SK-N-SH treated with all-trans-retinoic acid at 6 μM for 48 hours (cell line): ENCODE measurements at regions not wholly inside any gene's neighbourhood (a gene's known extent, or its start where the extent isn't known, plus 50 kb on each side); places are given as distances from the start of the nearest gene placed in this dataset.

Experiments used
- ATAC-seq: fragments of 200-7000 bp; cut with Tn5 transposase; 3 replicates; pipeline ENCODE4 v1.9.1; 2020; ENCODE audit warnings: mild to moderate bottlenecking, moderate library complexity
- BACH2 ChIP-seq: fragments of 250-450 bp; sonication (Bioruptor Pico); IDR thresholded peaks from 2 replicates; pipeline ENCODE4 v1.9.0; 2021; ENCODE audit warnings: mild to moderate bottlenecking, borderline replicate concordance
- CSDC2 ChIP-seq: fragments of 250-450 bp; sonication (Bioruptor Pico); IDR thresholded peaks from 2 replicates; pipeline ENCODE4 v1.5.0; 2020; ENCODE audit warnings: mild to moderate bottlenecking, moderate library complexity
- ESRRG ChIP-seq: fragments of 250-450 bp; sonication (Bioruptor Pico); IDR thresholded peaks from 2 replicates; pipeline ENCODE4 v1.6.1; 2021; ENCODE audit warnings: mild to moderate bottlenecking
- GLIS3 ChIP-seq: fragments of 250-450 bp; sonication (Bioruptor Pico); IDR thresholded peaks from 2 replicates; pipeline ENCODE4 v1.5.0; 2020; ENCODE audit warnings: mild to moderate bottlenecking, moderate library complexity
- ISL1 ChIP-seq: fragments of 250-450 bp; sonication (Bioruptor Pico); IDR thresholded peaks from 2 replicates; pipeline ENCODE4 v2.1.2; 2022; ENCODE audit warnings: mild to moderate bottlenecking, moderate library complexity
- OSR1 ChIP-seq: fragments of 250-450 bp; sonication (Bioruptor Pico); IDR thresholded peaks from 2 replicates; pipeline ENCODE4 v1.8.0; 2022; ENCODE audit warnings: moderate library complexity, mild to moderate bottlenecking, inconsistent platforms
- PPARA ChIP-seq: fragments of 250-450 bp; sonication (Bioruptor Pico); IDR thresholded peaks from 2 replicates; pipeline ENCODE4 v1.5.0; 2020; ENCODE audit warnings: mild to moderate bottlenecking, borderline replicate concordance
- RARB ChIP-seq: fragments of 250-450 bp; sonication (Bioruptor Pico); IDR thresholded peaks from 2 replicates; pipeline ENCODE4 v1.8.0; 2021; ENCODE audit warnings: mild to moderate bottlenecking, moderate library complexity
- SNAI2 ChIP-seq: fragments of 250-450 bp; sonication (Bioruptor Pico); IDR thresholded peaks from 2 replicates; pipeline ENCODE4 v1.5.0; 2020; ENCODE audit warnings: mild to moderate bottlenecking, moderate library complexity
- TCF4 ChIP-seq: fragments of 250-450 bp; sonication (Bioruptor Pico); IDR thresholded peaks from 2 replicates; pipeline ENCODE4 v1.8.0; 2021; ENCODE audit warnings: mild to moderate bottlenecking, moderate library complexity, borderline replicate concordance
- TOX ChIP-seq: fragments of 250-450 bp; sonication (Bioruptor Pico); IDR thresholded peaks from 2 replicates; pipeline ENCODE4 v1.8.0; 2021; ENCODE audit warnings: mild to moderate bottlenecking, moderate library complexity, borderline replicate concordance
- ZC3H10 ChIP-seq: fragments of 250-450 bp; sonication (Bioruptor Pico); IDR thresholded peaks from 2 replicates; pipeline ENCODE4 v1.5.1; 2021; ENCODE audit warnings: mild to moderate bottlenecking, moderate library complexity
- ZFP3 ChIP-seq: fragments of 250-450 bp; sonication (Bioruptor Pico); IDR thresholded peaks from 2 replicates; pipeline ENCODE4 v1.5.0; 2020; ENCODE audit warnings: mild to moderate bottlenecking, moderate library complexity
- ZFP30 ChIP-seq: fragments of 450-650 bp; formaldehyde crosslinking; IDR thresholded peaks from 2 replicates; pipeline ENCODE4 v1.5.0; 2022; ENCODE audit warnings: mild to moderate bottlenecking, moderate library complexity
- ZNF565 ChIP-seq: fragments of 450-650 bp; formaldehyde crosslinking; conservative IDR thresholded peaks from 2 replicates; pipeline ENCODE4 v1.5.0; 2020; ENCODE audit warnings: low read depth, mild to moderate bottlenecking, moderate library complexity
- ZNF8 ChIP-seq: fragments of 450-650 bp; formaldehyde crosslinking; IDR thresholded peaks from 2 replicates; pipeline ENCODE4 v1.5.0; 2020; ENCODE audit warnings: mild to moderate bottlenecking, moderate library complexity
- TF ChIP-seq, protein P1 (sequence below): fragments of 250-450 bp; sonication (Bioruptor Pico); IDR thresholded peaks from 2 replicates; pipeline ENCODE4 v1.5.0; 2020; ENCODE audit warnings: mild to moderate bottlenecking, moderate library complexity
- TF ChIP-seq, protein P2 (sequence below): fragments of 250-450 bp; sonication (Bioruptor Pico); IDR thresholded peaks from 2 replicates; pipeline ENCODE4 v1.5.1; 2021; ENCODE audit warnings: mild to moderate bottlenecking, moderate library complexity
- TF ChIP-seq, protein P3 (sequence below): fragments of 250-450 bp; sonication (Bioruptor Pico); IDR thresholded peaks from 2 replicates; pipeline ENCODE4 v1.8.0; 2021; ENCODE audit warnings: low read depth, mild to moderate bottlenecking, moderate library complexity, borderline replicate concordance
- TF ChIP-seq, protein P4 (sequence below): fragments of 250-450 bp; sonication (Bioruptor Pico); IDR thresholded peaks from 2 replicates; pipeline ENCODE4 v1.5.1; 2020; ENCODE audit warnings: low read depth, mild to moderate bottlenecking, moderate library complexity
- TF ChIP-seq, protein P5 (sequence below): fragments of 250-450 bp; sonication (Bioruptor Pico); IDR thresholded peaks from 2 replicates; pipeline ENCODE4 v1.8.0; 2020; ENCODE audit warnings: mild to moderate bottlenecking, moderate library complexity, borderline replicate concordance

GRCh38 chr20:20877079-20877478, 164.6 kb upstream of the RALGAPA2 start:
- TF ChIP-seq PPARA (CRISPR knock-in tag) (no peak), TOX (CRISPR knock-in tag) (no peak), GLIS3 (no peak), ZFP30 (CRISPR knock-in tag) (no peak), SNAI2 (CRISPR knock-in tag) (no peak), ZNF565 (CRISPR knock-in tag) (no peak), CSDC2 (CRISPR knock-in tag) (no peak), TCF4 (no peak), ZNF8 (CRISPR knock-in tag) (no peak), ZFP3 (CRISPR knock-in tag) (no peak), RARB (no peak), OSR1 (no peak), BACH2 (CRISPR knock-in tag) (no peak), ESRRG (CRISPR knock-in tag) (no peak), ISL1 (CRISPR knock-in tag) (no peak)
- TF ChIP-seq, protein P1, sequence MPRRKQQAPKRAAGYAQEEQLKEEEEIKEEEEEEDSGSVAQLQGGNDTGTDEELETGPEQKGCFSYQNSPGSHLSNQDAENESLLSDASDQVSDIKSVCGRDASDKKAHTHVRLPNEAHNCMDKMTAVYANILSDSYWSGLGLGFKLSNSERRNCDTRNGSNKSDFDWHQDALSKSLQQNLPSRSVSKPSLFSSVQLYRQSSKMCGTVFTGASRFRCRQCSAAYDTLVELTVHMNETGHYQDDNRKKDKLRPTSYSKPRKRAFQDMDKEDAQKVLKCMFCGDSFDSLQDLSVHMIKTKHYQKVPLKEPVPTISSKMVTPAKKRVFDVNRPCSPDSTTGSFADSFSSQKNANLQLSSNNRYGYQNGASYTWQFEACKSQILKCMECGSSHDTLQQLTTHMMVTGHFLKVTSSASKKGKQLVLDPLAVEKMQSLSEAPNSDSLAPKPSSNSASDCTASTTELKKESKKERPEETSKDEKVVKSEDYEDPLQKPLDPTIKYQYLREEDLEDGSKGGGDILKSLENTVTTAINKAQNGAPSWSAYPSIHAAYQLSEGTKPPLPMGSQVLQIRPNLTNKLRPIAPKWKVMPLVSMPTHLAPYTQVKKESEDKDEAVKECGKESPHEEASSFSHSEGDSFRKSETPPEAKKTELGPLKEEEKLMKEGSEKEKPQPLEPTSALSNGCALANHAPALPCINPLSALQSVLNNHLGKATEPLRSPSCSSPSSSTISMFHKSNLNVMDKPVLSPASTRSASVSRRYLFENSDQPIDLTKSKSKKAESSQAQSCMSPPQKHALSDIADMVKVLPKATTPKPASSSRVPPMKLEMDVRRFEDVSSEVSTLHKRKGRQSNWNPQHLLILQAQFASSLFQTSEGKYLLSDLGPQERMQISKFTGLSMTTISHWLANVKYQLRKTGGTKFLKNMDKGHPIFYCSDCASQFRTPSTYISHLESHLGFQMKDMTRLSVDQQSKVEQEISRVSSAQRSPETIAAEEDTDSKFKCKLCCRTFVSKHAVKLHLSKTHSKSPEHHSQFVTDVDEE (CRISPR knock-in tag) = no peak
- TF ChIP-seq, protein P2, sequence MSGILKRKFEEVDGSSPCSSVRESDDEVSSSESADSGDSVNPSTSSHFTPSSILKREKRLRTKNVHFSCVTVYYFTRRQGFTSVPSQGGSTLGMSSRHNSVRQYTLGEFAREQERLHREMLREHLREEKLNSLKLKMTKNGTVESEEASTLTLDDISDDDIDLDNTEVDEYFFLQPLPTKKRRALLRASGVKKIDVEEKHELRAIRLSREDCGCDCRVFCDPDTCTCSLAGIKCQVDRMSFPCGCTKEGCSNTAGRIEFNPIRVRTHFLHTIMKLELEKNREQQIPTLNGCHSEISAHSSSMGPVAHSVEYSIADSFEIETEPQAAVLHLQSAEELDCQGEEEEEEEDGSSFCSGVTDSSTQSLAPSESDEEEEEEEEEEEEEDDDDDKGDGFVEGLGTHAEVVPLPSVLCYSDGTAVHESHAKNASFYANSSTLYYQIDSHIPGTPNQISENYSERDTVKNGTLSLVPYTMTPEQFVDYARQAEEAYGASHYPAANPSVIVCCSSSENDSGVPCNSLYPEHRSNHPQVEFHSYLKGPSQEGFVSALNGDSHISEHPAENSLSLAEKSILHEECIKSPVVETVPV = no peak
- TF ChIP-seq, protein P3, sequence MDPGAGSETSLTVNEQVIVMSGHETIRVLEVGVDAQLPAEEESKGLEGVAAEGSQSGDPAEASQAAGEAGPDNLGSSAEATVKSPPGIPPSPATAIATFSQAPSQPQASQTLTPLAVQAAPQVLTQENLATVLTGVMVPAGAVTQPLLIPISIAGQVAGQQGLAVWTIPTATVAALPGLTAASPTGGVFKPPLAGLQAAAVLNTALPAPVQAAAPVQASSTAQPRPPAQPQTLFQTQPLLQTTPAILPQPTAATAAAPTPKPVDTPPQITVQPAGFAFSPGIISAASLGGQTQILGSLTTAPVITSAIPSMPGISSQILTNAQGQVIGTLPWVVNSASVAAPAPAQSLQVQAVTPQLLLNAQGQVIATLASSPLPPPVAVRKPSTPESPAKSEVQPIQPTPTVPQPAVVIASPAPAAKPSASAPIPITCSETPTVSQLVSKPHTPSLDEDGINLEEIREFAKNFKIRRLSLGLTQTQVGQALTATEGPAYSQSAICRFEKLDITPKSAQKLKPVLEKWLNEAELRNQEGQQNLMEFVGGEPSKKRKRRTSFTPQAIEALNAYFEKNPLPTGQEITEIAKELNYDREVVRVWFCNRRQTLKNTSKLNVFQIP (CRISPR knock-in tag) = no peak
- TF ChIP-seq, protein P4, sequence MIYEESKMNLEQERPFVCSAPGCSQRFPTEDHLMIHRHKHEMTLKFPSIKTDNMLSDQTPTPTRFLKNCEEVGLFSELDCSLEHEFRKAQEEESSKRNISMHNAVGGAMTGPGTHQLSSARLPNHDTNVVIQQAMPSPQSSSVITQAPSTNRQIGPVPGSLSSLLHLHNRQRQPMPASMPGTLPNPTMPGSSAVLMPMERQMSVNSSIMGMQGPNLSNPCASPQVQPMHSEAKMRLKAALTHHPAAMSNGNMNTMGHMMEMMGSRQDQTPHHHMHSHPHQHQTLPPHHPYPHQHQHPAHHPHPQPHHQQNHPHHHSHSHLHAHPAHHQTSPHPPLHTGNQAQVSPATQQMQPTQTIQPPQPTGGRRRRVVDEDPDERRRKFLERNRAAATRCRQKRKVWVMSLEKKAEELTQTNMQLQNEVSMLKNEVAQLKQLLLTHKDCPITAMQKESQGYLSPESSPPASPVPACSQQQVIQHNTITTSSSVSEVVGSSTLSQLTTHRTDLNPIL (CRISPR knock-in tag) = no peak
- TF ChIP-seq, all 23 proteins: peak for 0
- no peak for ATAC-seq

DNA sequence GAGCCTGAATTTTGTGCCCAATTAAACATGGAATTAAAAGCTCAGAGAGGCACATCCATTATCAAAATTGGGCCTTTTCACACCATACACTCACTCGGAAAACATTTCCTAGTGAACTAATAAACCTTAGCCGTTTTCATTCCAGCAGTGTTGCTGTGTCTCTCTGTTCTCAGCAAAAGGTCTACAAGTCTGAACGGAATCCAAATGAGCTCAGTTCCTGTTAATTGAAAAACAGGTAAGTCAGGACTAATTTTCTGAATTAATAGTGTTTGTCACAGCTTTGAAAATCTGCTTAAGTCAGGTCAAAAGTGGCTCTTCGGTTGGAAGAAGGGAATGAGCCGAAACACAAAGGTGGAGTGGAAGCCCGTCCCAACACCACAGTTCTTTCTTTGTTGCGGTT, 163.3 kb upstream of the RALGAPA2 start:
- no peak for TF ChIP-seq BACH2 (CRISPR knock-in tag)
- TF ChIP-seq, protein P5, sequence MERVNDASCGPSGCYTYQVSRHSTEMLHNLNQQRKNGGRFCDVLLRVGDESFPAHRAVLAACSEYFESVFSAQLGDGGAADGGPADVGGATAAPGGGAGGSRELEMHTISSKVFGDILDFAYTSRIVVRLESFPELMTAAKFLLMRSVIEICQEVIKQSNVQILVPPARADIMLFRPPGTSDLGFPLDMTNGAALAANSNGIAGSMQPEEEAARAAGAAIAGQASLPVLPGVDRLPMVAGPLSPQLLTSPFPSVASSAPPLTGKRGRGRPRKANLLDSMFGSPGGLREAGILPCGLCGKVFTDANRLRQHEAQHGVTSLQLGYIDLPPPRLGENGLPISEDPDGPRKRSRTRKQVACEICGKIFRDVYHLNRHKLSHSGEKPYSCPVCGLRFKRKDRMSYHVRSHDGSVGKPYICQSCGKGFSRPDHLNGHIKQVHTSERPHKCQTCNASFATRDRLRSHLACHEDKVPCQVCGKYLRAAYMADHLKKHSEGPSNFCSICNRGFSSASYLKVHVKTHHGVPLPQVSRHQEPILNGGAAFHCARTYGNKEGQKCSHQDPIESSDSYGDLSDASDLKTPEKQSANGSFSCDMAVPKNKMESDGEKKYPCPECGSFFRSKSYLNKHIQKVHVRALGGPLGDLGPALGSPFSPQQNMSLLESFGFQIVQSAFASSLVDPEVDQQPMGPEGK (CRISPR knock-in tag) = no peak
- TF ChIP-seq CSDC2 (CRISPR knock-in tag) = no peak
- no peak for TF ChIP-seq ZNF8 (CRISPR knock-in tag)
- no peak for TF ChIP-seq TOX (CRISPR knock-in tag)
- no peak for TF ChIP-seq GLIS3
- no peak for TF ChIP-seq RARB
- TF ChIP-seq, protein P2 = no peak
- no peak for TF ChIP-seq ZC3H10 (CRISPR knock-in tag)
- TF ChIP-seq, all 23 proteins: peak for 0
- no peak for ATAC-seq
